Neural progenitor cell (in vitro differentiated cells): ENCODE measurements at regions not wholly inside any gene's neighbourhood (a gene's known extent, or its start where the extent isn't known, plus 50 kb on each side); places are given as distances from the start of the nearest gene placed in this dataset.

Experiments used
- CTCF ChIP-seq: fragments of 200-600 bp; sonication (generic); IDR thresholded peaks from 2 replicates; pipeline ENCODE4 v1.5.1; 2017; ENCODE audit warnings: antibody characterized with exemption, mild to moderate bottlenecking
- EZH2 ChIP-seq: fragments of 200-600 bp; sonication (generic); IDR thresholded peaks from 2 replicates; pipeline ENCODE4 v1.6.1; 2017; ENCODE audit warnings: antibody characterized with exemption, mild to moderate bottlenecking, moderate library complexity
- EZH2phosphoT487 ChIP-seq: fragments of 200-600 bp; sonication (generic); IDR thresholded peaks from 2 replicates; pipeline ENCODE4 v1.6.1; 2017; ENCODE audit warnings: antibody characterized with exemption

GRCh38 chr4:125198916-125199315 lies 115.8 kb upstream of the FAT4 start:
- TF ChIP-seq CTCF (no peak), EZH2 (no peak), EZH2phosphoT487 (no peak)
